Small intestine (tissue), 7 donors: ENCODE measurements at regions not wholly inside any gene's neighbourhood (a gene's known extent, or its start where the extent isn't known, plus 50 kb on each side); places are given as distances from the start of the nearest gene placed in this dataset.
"Not testable (repeated sequence)": the region's sequence is repeated elsewhere in the genome, so short reads cannot be mapped to it uniquely, and the experiment has no call there.

ENCODE experiments used
- DNase-seq, 2 donors: peaks; one replicate each; pipeline versions ENCODE4 v3.0.0 to v3.0.0-alpha.2; 2013
- FAIRE-seq: peaks from 2 replicates; lab custom pipeline; 2012; peaks lifted over from hg19 to GRCh38; lab: Jason Lieb, UNC
- H3K27ac ChIP-seq, 3 donors: one replicate each; pipeline ENCODE4 v1.5.1; 2013; ENCODE audit warnings: low read length in 2 of 3, mild to moderate bottlenecking in 2 of 3, control low read depth in 1 of 3, inconsistent platforms in 1 of 3, low read depth in 1 of 3, moderate library complexity in 1 of 3
- H3K27me3 ChIP-seq, 3 donors: one replicate each; pipeline ENCODE4 v1.6.1; 2013; ENCODE audit warnings: low read length in 3 of 3, inconsistent platforms in 1 of 3; ENCODE audit not compliant: control insufficient read depth in 3 of 3, insufficient read depth in 3 of 3
- H3K36me3 ChIP-seq, 3 donors: one replicate each; pipeline ENCODE4 v1.6.1; 2013; ENCODE audit warnings: low read length in 3 of 3, inconsistent platforms in 1 of 3, low read depth in 1 of 3, mild to moderate bottlenecking in 1 of 3, moderate library complexity in 1 of 3; ENCODE audit not compliant: control insufficient read depth in 3 of 3, insufficient read depth in 2 of 3
- H3K4me1 ChIP-seq, 3 donors: one replicate each; pipeline ENCODE4 v1.6.1; 2013; ENCODE audit warnings: low read length in 2 of 3, inconsistent platforms in 1 of 3, low read depth in 1 of 3, mild to moderate bottlenecking in 1 of 3, moderate library complexity in 1 of 3; ENCODE audit not compliant: control insufficient read depth in 3 of 3, insufficient read depth in 2 of 3
- H3K4me3 ChIP-seq, 3 donors: one replicate each; pipeline ENCODE4 v1.5.1; 2013; ENCODE audit warnings: low read length in 3 of 3, control low read depth in 1 of 3, inconsistent platforms in 1 of 3, low read depth in 1 of 3, mild to moderate bottlenecking in 1 of 3, moderate library complexity in 1 of 3
- H3K9me3 ChIP-seq, 2 donors: one replicate each; pipeline ENCODE4 v1.6.1; 2013; ENCODE audit warnings: low read depth in 1 of 2, low read length in 1 of 2; ENCODE audit not compliant: control insufficient read depth in 2 of 2, insufficient read depth in 1 of 2
- WGBS, 3 donors: extraction: QIAGEN DNeasy Blood & Tissue Kit; methylation state at CpG; one replicate each; pipeline ENCODE4 v1.1.7; 2013; 5-methylcytosine and 5-hydroxymethylcytosine counted together
- donor health status: healthy with polysubstance abuse.
- donor health status: control.
- donor health status: control.
- donor health status: Bipolar disorder and iron deficiency.
- donor health status: healthy.

DNA sequence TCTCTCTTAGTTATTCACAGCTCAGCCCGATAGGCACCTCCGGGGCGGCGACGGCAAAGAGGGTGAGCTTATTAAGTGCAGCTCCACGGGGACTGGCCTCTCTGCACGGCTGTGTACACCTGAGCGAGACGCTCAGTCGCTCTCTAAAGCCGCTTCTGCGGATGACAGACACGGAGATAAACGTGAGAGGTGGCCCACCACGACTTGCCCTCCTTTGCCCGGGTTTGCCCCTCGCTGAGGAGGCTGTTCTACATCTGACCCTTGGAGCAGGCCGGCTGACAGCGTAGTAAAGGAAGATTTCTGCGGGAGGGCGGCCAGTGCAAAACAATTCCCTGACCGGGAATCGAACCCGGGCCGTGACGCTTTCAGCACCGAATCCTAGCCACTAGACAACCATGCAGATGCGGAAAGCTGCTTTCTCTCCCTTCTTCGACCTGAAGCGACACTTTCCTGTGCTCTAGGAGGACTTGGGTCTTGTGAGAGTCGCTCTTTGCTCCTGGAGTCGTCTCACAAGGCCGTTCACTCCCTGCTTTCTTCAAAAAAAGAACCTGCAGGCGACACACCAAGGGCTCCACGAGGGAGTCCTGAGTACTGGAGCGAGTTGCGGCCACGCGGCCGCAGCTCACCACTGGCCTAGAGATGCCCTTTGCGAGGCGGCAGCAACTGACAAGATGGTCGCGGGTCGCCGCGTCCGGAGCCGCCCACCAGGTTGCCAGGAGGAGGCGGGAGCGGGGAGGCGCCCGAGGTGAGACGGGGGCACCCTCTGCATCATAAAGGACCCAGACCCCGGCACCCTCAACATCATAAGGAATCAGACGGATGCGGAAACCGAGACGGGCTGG is 119.9 kb downstream of the PPIAL4A start:
- DNase-seq: peak; percentile 1 to 39
- not testable (repeated sequence) for FAIRE-seq, H3K4me3 ChIP-seq

DNA sequence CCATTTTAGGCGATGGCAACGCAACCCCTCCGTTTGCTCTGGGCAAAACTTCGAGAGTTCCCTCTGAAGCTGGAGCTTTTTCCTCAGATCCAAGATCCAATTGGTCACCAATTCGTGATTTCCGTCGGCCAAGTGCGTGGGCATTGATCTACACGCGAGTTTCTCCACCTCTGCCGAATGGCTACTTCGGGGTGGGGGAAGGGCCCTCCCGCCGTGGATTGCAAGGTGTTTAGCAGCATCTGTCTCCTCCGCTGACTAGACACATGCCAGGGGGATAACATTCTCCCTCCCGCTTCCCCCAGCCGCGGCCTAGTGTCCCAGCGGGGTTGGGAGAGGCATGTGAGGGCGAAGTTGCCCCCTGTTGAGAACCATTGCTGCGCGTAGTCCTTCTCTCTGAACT is 120.6 kb downstream of the PPIAL4A start:
- not testable (repeated sequence) for H3K9me3 ChIP-seq, H3K36me3 ChIP-seq, H3K27ac ChIP-seq, H3K4me3 ChIP-seq, FAIRE-seq, H3K4me1 ChIP-seq, DNase-seq
- peaks cover 0 to 26% (median 0%) of the 10 kb centered on the region in 3 donors for H3K27me3 ChIP-seq
- 20 to 75% (median 38%) methylated on average over 1 to 10 of the region's 22 CpGs for WGBS, 3 donors

More for the DNA sequence above, 119.9 kb downstream of the PPIAL4A start:
- not testable (repeated sequence) for H3K27ac ChIP-seq, H3K36me3 ChIP-seq, H3K9me3 ChIP-seq, H3K4me1 ChIP-seq
- H3K27me3 ChIP-seq: peaks cover 0 to 26% (median 0%) of the 10 kb centered on the region in 3 donors
- 4 to 9% (median 4%) methylated on average over 22 to 48 of the region's 59 CpGs for whole genome bisulfite sequencing, 3 donors

DNA sequence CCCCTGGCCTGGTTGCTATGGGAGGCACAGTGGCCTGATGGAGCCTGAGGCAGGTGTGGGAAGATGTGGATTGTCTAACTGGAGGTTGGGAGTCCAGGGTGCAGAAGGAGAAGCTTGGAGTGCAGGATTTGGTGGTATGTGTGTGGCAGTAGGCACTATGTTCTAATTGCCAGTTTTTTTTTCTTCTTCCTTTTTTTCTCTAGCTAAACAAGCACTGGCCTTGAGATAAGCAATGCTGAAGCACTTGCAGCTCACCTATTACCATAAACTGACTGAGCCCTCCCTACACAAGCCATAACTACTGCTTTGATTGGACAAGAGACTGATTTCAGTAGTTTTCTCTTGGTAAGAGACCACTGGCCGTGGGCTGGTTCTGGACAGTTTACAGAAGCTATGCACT is 123.6 kb downstream of the PPIAL4A start:
- WGBS, 3 donors: 32 to 51% (median 36%) methylated on average over 1 of the region's 1 CpG
- H3K36me3 ChIP-seq, H3K4me1 ChIP-seq, H3K9me3 ChIP-seq, H3K4me3 ChIP-seq, DNase-seq, FAIRE-seq, H3K27ac ChIP-seq: not testable (repeated sequence)
- H3K27me3 ChIP-seq: peaks cover 0 to 11% (median 0%) of the 10 kb centered on the region in 3 donors

DNA sequence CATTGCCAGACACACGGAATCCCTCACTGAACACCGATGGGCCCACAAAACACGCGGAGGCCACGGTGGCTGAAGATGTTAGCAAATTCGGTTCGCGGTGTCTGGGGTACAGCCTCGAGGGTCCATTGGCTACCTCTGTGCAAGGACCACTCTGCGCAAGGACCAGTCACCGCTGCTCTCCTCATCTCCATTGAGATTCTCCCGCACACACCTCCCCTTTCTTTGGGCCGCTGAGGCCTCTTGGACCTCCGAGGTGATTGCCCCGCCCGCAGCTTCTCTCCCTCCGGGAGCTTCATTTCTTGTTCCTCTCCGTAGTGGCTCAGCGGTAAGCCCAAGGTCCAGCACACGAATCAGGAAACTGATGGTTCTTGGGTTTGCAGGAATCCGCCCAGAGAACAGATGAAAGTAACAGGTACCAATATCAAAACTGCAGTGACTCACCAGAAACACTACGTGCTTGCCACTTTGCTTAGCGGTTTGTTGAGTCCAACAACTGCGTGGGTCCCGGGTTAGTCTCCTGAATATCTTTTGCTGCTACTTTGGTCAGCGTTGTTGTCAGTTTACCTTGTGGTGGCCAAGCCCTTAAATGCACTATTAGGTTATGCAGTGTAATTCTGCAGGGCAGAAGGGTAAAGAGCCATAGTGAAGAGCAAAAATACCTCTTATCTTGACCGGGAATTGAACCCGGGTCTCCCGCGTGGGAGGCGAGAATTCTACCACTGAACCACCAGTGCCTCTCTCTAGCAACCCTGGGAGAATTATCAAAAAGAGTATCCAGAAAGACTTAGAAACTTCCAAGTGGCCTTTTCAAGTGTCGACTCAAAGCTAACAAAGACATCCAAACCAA is 126.8 kb downstream of the PPIAL4A start:
- not testable (repeated sequence) for H3K36me3 ChIP-seq, H3K4me1 ChIP-seq, H3K27me3 ChIP-seq, H3K27ac ChIP-seq, H3K9me3 ChIP-seq, H3K4me3 ChIP-seq, FAIRE-seq
- peak; percentile 49 to 76 for DNase-seq
- WGBS, 3 donors: 13 to 57% (median 27%) methylated on average over 15 to 20 of the region's 32 CpGs

DNA sequence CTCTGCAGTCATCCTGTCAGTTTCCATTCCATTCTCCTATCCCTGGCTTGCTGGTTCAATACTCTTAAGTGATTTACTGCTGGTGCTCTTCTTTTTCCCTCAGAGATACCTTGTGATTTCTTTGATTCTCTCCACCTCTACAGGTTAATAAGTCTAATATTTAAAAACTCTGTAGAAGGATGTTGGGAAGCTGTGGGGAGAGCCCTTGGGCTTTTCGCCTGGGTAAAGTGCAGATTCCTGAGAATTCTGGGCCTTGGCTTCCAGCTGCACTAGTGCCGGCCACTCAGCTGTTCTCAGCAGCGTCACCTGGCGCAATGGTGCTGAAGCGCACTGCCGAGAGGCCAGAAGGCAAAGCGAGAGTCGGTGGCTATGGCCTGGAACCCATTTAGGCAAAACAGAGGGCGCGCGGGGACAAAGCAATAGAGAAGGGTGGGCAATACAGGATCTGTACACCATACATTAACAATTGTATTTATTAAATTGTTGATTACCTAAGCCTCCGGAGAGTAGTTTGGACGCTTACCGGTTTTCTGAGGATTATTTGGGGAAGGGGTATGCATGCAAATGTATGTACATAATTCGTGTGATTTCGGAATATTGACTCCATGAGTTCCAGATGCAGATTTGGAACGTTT is 130.3 kb downstream of the PPIAL4A start:
- not testable (repeated sequence) for H3K9me3 ChIP-seq, FAIRE-seq, H3K4me1 ChIP-seq, H3K27ac ChIP-seq, H3K27me3 ChIP-seq, H3K4me3 ChIP-seq, H3K36me3 ChIP-seq
- DNase-seq: peak in 1 of 2 donors; percentile 2
- 27 to 46% (median 29%) methylated on average over 7 of the region's 17 CpGs for WGBS, 3 donors

DNA sequence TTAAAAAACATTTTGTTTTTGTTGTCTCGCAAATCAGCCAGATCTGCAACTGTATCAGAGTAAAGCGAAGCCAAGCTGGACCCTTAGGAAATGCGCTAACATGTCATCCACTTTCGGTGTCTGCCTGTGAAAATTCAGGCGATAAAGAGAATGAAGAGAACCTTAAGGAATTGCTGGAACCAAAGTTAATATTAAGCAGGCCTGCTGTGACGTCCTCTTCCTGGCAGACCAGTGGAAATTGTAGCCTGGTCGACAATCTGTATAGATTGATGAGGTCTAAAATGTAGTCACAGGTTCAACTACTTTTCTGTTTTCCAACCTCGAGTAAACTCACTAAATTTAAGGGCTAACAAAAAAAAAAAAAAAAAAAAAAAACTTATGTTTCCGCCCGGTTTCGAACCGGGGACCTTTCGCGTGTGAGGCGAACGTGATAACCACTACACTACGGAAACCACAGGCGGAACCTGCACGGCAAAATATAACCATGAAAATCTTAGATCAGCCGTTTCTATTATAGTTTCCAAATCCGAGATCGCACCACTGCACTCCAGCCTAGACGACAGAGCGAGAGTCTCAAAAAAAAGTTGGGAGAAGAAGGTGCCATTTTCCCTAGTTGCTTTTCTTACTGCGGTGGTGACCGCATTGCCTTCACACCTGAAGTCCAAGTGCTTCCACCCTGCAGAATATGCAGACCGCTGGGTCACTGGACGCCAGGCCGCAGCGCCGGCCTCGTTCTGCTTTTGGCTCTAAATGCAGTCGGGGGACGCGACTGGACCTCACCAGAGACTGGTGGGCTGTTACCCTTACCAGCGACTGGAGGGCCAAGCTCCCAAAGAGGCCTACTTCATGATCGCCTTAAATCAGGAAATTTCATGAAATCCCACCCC is 131.0 kb downstream of the PPIAL4A start:
- 18 to 29% (median 20%) methylated on average over 20 to 27 of the region's 37 CpGs for WGBS, 3 donors
- H3K36me3 ChIP-seq, H3K27ac ChIP-seq, FAIRE-seq, H3K9me3 ChIP-seq, H3K27me3 ChIP-seq, H3K4me1 ChIP-seq: not testable (repeated sequence)
- peak overlapping the region in 1 of 3 donors; percentile 24 for H3K4me3 ChIP-seq
- peak; percentile 52 to 69 for DNase-seq

DNA sequence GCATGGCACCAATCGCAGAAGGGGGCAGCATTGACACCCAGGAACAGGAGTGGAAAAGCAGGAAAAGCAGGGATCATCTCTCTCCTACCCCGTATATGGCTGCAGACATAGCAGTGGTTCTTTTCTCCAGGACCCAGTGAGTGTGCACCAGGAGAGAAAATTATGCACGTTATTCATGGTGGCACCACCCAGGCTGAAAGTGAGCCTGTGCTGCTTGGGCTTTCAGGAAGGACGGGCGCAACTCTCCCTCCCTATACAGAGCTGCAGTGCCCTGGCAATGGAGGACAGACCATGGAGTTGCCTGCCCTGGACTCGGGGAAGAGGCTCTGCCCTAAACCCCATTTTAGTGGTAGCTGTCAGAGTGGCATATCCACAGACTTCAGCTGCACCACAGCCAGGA is 132.1 kb downstream of the PPIAL4A start:
- not testable (repeated sequence) for FAIRE-seq, H3K4me3 ChIP-seq, H3K27ac ChIP-seq, H3K9me3 ChIP-seq, H3K27me3 ChIP-seq, H3K36me3 ChIP-seq, H3K4me1 ChIP-seq
- DNase-seq: peak; percentile 1 to 16
- 18 to 42% (median 23%) methylated on average over 3 to 5 of the region's 6 CpGs for WGBS, 3 donors
